ENCODE measurements at regions not wholly inside any gene's neighbourhood (a gene's known extent, or its start where the extent isn't known, plus 50 kb on each side); places are given as distances from the start of the nearest gene placed in this dataset.

DNA sequence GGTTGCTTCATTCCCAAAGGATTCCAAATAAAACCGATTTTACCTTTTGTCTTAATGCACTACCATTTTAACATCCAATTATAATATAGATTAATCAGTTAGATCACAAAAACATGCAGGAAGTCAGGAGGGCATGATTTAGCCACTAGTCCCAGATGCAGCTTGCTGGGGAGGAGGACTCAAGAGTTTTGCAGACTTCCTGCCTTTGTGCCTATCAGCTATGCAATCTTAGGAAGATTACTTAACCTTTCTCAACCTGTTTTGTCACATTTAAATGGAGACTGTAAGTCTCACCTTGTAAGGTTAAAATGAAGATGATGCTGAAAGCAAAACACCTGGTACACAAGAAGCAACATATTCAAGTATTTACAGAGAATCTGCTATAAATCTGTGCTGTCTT lies 242.4 kb upstream of the GOLIM4 start:
- TF ChIP-seq EP300 (IDR thresholded peaks at IDR 0.05; ENCODE audit: borderline replicate concordance) = no peak
- no peak for TF ChIP-seq TCF12 (IDR thresholded peaks at IDR 0.05; ENCODE audit: low read depth)
- TF ChIP-seq, protein P1, sequence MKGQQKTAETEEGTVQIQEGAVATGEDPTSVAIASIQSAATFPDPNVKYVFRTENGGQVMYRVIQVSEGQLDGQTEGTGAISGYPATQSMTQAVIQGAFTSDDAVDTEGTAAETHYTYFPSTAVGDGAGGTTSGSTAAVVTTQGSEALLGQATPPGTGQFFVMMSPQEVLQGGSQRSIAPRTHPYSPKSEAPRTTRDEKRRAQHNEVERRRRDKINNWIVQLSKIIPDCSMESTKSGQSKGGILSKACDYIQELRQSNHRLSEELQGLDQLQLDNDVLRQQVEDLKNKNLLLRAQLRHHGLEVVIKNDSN (IDR thresholded peaks at IDR 0.05) = no peak
- no peak for TF ChIP-seq CEBPB (IDR thresholded peaks at IDR 0.05)
- TF ChIP-seq, protein P2, sequence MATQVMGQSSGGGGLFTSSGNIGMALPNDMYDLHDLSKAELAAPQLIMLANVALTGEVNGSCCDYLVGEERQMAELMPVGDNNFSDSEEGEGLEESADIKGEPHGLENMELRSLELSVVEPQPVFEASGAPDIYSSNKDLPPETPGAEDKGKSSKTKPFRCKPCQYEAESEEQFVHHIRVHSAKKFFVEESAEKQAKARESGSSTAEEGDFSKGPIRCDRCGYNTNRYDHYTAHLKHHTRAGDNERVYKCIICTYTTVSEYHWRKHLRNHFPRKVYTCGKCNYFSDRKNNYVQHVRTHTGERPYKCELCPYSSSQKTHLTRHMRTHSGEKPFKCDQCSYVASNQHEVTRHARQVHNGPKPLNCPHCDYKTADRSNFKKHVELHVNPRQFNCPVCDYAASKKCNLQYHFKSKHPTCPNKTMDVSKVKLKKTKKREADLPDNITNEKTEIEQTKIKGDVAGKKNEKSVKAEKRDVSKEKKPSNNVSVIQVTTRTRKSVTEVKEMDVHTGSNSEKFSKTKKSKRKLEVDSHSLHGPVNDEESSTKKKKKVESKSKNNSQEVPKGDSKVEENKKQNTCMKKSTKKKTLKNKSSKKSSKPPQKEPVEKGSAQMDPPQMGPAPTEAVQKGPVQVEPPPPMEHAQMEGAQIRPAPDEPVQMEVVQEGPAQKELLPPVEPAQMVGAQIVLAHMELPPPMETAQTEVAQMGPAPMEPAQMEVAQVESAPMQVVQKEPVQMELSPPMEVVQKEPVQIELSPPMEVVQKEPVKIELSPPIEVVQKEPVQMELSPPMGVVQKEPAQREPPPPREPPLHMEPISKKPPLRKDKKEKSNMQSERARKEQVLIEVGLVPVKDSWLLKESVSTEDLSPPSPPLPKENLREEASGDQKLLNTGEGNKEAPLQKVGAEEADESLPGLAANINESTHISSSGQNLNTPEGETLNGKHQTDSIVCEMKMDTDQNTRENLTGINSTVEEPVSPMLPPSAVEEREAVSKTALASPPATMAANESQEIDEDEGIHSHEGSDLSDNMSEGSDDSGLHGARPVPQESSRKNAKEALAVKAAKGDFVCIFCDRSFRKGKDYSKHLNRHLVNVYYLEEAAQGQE (IDR thresholded peaks at IDR 0.05; ENCODE audit: low read depth) = no peak
- TF ChIP-seq FOXM1 (IDR thresholded peaks at IDR 0.05; ENCODE audit: borderline replicate concordance, low read depth) = no peak
- TF ChIP-seq, protein P3, sequence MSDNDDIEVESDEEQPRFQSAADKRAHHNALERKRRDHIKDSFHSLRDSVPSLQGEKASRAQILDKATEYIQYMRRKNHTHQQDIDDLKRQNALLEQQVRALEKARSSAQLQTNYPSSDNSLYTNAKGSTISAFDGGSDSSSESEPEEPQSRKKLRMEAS (IDR thresholded peaks at IDR 0.05) = no peak
- no peak for TF ChIP-seq ZBTB7A (IDR thresholded peaks at IDR 0.05; ENCODE audit: low read depth)
- no peak for TF ChIP-seq YY1 (IDR thresholded peaks at IDR 0.05; ENCODE audit: low read depth)
